DMS153 treated with DMSO at 0.1 percent for 48 hours (cell line): ENCODE measurements at regions not wholly inside any gene's neighbourhood (a gene's known extent, or its start where the extent isn't known, plus 50 kb on each side); places are given as distances from the start of the nearest gene placed in this dataset.
"Not testable (repeated sequence)": the region's sequence is repeated elsewhere in the genome, so short reads cannot be mapped to it uniquely, and the experiment has no call there.

ENCODE experiments used
- DNase-seq: peaks from one replicate; lab custom pipeline; 2025; ENCODE audit not compliant: unreplicated experiment; lab: John Stamatoyannopoulos, UW

GRCh38 chr19:28150129-28150528 lies 1062.8 kb downstream of the UQCRFS1 start:
- no peak for DNase-seq

- DNase-seq: no peak
Observed at GRCh38 chr19:28148554-28148953, 1064.4 kb downstream of the UQCRFS1 start.

- DNase-seq: no peak
Observed at GRCh38 chr19:28142258-28142657, 1070.7 kb downstream of the UQCRFS1 start.

GRCh38 chr19:28140201-28140600 lies 1072.8 kb downstream of the UQCRFS1 start:
- DNase-seq: no peak

GRCh38 chr19:28137772-28138171 lies 1075.2 kb downstream of the UQCRFS1 start:
- DNase-seq: no peak

- DNase-seq: no peak
Observed at GRCh38 chr19:28136796-28137195, 1076.2 kb downstream of the UQCRFS1 start.

- no peak for DNase-seq
Observed at GRCh38 chr19:28135825-28136224, 1077.1 kb downstream of the UQCRFS1 start.

- no peak for DNase-seq
Observed at GRCh38 chr19:28134311-28134710, 1078.6 kb downstream of the UQCRFS1 start.

GRCh38 chr19:28130881-28131280 lies 1082.1 kb downstream of the UQCRFS1 start:
- DNase-seq: not testable (repeated sequence)

- DNase-seq: no peak
Observed at GRCh38 chr19:28130066-28130511, 1082.9 kb downstream of the UQCRFS1 start.

GRCh38 chr19:28128341-28128740 lies 1084.6 kb downstream of the UQCRFS1 start:
- DNase-seq: no peak

- DNase-seq: no peak
Observed at GRCh38 chr19:28126135-28126898, 1086.6 kb downstream of the UQCRFS1 start.

- DNase-seq: no peak
Observed at GRCh38 chr19:28122734-28123133, 1090.2 kb downstream of the UQCRFS1 start.

GRCh38 chr19:28118235-28118634 lies 1094.7 kb downstream of the UQCRFS1 start:
- no peak for DNase-seq

- no peak for DNase-seq
Observed at GRCh38 chr19:28117143-28117542, 1095.8 kb downstream of the UQCRFS1 start.

- DNase-seq: not testable (repeated sequence)
Observed at GRCh38 chr19:28116379-28116778, 1096.6 kb downstream of the UQCRFS1 start.

- DNase-seq: no peak
Observed at GRCh38 chr19:28103921-28104320, 1109.0 kb downstream of the UQCRFS1 start.

- DNase-seq: not testable (repeated sequence)
Observed at GRCh38 chr19:28084659-28085157, 1128.2 kb downstream of the UQCRFS1 start.

GRCh38 chr19:28076628-28077027 lies 1136.3 kb downstream of the UQCRFS1 start:
- no peak for DNase-seq

- no peak for DNase-seq
Observed at GRCh38 chr19:28075229-28075628, 1137.7 kb downstream of the UQCRFS1 start.

- no peak for DNase-seq
Observed at GRCh38 chr19:28074773-28075172, 1138.2 kb downstream of the UQCRFS1 start.

GRCh38 chr19:28067882-28068281 lies 1145.1 kb downstream of the UQCRFS1 start:
- DNase-seq: no peak

- DNase-seq: no peak
Observed at GRCh38 chr19:28066988-28067387, 1146.0 kb downstream of the UQCRFS1 start.
